Stomach (tissue), 4 donors: ENCODE measurements at regions not wholly inside any gene's neighbourhood (a gene's known extent, or its start where the extent isn't known, plus 50 kb on each side); places are given as distances from the start of the nearest gene placed in this dataset.

Experiments used
- EP300 ChIP-seq: sonication (generic); formaldehyde crosslinking; IDR thresholded peaks from one replicate; pipeline ENCODE4 v1.6.1; 2017; ENCODE audit warnings: antibody characterized with exemption
- POLR2A ChIP-seq, 4 donors: fragments of 450-650 bp; IDR thresholded peaks; one replicate each; pipeline ENCODE4 v1.6.1; 2016; ENCODE audit warnings: antibody characterized with exemption in 4 of 4, control low read depth in 2 of 4, mild to moderate bottlenecking in 1 of 4, moderate library complexity in 1 of 4
- POLR2AphosphoS5 ChIP-seq, 3 donors: sonication (generic); formaldehyde crosslinking; IDR thresholded peaks; one replicate each; pipeline ENCODE4 v1.6.1; 2016; ENCODE audit warnings: antibody characterized with exemption in 3 of 3
- TF ChIP-seq, protein P1 (sequence below), 7 experiments: fragments of 450-650 bp in 4 of 7; fragments of 200-600 bp in 3 of 7; sonication (generic) in 3 of 7; IDR thresholded peaks; one replicate each; pipeline ENCODE4 v1.5.1; 2016 to 2019; ENCODE audit warnings: antibody characterized with exemption in 7 of 7, control low read depth in 2 of 7, mild to moderate bottlenecking in 1 of 7

- TF ChIP-seq, protein P1, sequence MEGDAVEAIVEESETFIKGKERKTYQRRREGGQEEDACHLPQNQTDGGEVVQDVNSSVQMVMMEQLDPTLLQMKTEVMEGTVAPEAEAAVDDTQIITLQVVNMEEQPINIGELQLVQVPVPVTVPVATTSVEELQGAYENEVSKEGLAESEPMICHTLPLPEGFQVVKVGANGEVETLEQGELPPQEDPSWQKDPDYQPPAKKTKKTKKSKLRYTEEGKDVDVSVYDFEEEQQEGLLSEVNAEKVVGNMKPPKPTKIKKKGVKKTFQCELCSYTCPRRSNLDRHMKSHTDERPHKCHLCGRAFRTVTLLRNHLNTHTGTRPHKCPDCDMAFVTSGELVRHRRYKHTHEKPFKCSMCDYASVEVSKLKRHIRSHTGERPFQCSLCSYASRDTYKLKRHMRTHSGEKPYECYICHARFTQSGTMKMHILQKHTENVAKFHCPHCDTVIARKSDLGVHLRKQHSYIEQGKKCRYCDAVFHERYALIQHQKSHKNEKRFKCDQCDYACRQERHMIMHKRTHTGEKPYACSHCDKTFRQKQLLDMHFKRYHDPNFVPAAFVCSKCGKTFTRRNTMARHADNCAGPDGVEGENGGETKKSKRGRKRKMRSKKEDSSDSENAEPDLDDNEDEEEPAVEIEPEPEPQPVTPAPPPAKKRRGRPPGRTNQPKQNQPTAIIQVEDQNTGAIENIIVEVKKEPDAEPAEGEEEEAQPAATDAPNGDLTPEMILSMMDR (IDR thresholded peaks at IDR 0.05): no peak
- TF ChIP-seq EP300: no peak
- no peak for TF ChIP-seq POLR2AphosphoS5 (IDR thresholded peaks at IDR 0.05)
- no peak for TF ChIP-seq POLR2A (IDR thresholded peaks at IDR 0.05)
Observed at GRCh38 chr4:126455865-126456264, 1141.1 kb downstream of the FAT4 start.
